HG03060 (cell line): ENCODE measurements at regions not wholly inside any gene's neighbourhood (a gene's known extent, or its start where the extent isn't known, plus 50 kb on each side); places are given as distances from the start of the nearest gene placed in this dataset.
"Not testable (repeated sequence)": the region's sequence is repeated elsewhere in the genome, so short reads cannot be mapped to it uniquely, and the experiment has no call there.

Experiments
- ATAC-seq: cut with Tn5 transposase; IDR thresholded peaks from one replicate; pipeline ENCODE4 v1.9.1; 2021; ENCODE audit warnings: low read depth, moderate number of reproducible peaks; ENCODE audit not compliant: unreplicated experiment

DNA sequence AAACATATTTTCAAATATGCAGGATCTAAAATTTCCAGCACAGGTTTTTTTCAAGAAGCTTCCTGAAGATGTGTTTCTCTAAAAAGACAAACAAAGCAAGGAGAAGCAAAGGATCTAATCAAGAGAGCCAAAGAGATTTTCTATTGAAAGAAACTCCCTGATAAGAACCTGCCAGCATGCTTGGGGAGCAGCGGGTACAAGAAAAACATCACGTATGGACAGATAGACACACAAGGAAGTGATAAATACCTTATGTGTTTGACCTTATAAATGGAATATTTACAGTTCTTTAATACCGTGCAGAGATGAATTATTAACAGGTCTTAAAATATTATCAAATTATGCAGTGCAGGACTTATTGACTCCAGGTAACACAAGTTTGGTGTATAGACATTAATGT lies 562.1 kb downstream of the DACH1 start:
- no peak for ATAC-seq

DNA sequence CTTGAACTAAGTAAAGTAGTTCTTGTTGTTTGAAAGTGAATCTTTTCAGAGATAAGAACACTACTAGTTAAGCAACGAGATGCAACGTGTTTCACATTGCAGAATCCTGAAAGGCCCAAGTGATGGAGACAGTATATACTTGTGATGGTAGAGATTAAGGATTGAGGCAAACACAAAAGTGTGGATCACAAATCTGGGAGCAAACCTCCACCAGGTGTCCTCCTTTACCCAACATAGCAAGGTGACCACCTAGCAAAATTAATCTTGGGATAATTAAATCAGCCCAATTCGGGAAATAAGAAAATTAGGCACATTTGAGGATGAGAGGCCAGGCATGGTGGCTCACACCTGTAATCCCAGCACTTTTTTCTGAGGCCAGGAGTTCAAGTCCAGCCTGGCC lies 563.9 kb downstream of the DACH1 start:
- no peak for ATAC-seq

DNA sequence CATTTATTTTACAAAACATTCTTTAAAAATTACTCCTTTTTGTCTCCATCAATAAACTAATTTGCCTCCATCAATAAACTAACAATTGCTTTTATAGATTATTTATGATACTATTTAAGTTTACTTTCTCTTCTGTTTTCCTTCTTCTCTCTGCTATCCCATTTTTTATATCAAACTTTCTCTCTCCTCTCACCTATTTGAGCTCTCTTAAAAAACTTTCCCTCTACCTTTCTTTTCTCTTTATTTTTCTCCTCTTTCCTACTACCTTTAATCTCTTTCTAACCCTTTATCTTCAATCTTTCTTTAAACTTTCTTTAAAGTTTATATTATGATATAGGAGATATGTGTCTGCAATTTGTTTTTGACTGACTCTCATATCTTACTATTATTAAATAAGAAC lies 566.4 kb downstream of the DACH1 start:
- ATAC-seq, result no peak

- ATAC-seq, result no peak
Observed at GRCh38 chr13:71291842-71292146, 575.2 kb downstream of the DACH1 start.

DNA sequence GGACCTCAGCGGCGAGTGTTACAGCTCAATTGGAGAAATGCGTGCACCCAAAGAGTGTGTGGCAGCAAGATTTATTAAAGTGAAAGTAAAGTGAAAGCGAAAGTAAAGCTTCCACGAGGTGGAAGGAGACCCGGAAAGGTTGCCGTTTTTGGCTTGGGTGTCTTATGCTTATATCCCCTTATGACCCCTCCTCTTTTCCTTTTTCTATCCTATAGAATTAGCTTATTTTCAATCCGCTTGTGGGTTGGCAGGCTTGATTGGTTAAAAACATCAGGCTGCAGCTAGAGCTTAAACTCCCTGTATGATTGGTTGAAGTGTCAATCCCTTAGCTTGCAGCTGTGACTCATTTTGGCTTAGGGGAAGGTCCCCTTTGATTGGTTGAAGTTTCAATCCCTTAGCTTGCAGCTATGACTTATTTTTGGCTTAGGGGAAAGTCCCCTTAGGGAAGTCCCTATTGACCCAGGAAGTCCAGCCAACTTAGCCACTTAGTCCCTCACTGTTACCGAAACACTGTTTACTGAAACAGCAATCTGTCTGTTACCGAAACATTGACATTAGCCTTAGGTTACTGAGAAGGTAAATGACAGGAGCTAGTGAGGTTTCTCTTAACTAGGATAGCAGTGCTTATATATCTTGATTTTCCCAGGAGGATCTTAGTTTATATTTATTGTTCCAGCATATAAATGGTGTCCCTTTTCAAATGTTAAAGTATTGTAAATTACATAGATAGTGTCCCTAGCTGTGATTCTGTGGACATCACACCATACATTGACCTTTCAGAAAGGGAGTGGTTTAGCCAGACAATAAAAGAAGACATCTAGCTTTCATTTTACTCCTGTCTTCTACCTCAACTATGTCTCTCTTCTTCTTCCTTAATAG lies 575.8 kb downstream of the DACH1 start:
- ATAC-seq, result peak; percentile 72

DNA sequence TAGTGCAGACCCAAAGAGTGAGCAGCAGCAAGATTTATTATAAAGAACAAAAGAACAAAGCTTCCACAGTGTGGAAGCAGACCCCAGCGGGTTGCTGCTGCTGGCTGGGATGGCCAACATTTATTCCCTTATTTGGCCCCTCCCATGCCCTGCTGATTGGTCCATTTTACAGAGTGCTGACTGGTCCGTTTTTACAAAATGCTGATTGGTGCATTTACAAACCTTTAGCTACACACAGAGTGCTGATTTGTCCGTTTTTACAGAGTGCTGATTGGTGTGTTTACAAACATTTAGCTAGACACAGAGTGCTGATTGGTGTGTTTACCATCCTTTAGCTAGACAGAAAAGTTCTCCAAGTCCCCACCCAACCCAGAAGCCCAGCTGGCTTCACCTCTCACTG lies 577.0 kb downstream of the DACH1 start:
- not testable (repeated sequence) for ATAC-seq

DNA sequence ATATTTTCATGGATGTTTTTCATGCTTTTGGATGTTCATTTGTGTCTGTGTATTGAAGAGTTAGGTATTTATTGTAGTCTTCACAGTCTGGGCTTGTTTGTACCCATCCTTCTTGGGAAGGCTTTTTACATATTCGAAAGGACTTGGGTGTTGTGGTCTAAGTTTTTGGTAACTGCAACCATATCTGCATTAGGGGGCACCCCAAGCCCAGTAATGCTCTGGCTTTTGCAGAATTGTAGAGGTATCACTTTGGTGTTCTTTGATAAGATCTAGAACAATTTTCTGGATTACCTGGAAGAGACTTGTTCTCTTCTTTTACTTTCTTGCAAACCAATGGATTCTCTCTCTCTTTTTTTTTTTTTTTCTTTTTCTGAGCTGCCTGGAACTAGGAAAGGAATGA lies 581.3 kb downstream of the DACH1 start:
- no peak for ATAC-seq

GRCh38 chr13:71278512-71278911 lies 588.5 kb downstream of the DACH1 start:
- ATAC-seq, result no peak

DNA sequence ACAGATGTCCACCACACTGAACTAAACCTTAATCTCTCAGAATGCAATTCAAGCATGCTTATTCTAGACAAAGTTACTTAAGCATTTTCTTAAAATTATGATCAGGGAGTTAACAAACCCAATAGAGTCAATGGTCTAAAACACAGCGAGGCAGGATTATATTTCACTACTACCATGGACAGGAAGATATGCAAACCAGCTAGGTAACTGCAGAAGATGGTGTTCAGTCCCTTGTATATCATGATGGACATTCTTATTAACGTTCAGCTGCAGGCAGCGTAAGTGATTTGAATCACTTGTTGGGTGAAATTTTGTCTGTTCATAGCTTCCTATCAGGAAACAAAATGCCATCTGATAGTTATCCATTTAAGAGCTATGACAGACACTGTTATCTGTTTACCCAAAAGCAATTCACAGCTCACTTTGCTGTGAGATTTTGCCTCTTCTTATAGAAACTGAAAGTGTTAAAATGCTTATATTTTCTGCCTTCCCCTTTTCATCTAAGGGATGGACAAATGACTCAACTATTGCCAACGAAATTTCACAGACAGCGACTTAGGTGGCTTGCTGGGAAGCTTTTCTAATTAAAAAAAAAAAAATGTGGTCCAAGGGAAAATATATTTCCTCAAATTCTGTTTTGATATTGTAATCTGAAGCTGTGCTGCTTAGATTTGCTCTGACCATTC lies 591.9 kb downstream of the DACH1 start:
- peak; percentile 75 for ATAC-seq

DNA sequence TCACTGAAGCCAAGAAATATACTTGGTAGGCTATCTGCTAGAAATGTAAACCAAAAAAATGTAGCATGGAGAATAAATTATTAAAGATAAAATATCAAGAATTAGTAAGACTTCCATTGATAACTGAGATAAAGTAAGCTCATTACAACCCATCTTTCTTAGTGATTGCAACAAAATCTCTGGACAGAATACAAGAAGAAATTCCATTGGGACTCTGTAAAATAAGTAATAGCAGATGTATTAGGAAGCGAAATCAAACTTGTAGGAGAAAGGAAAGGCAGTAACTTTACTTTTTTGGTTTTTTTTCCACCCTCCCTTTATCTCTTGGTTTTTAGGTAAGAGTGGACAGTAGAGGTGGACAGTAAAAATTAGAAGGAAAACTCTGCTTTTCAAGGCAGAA lies 605.7 kb downstream of the DACH1 start:
- no peak for ATAC-seq

DNA sequence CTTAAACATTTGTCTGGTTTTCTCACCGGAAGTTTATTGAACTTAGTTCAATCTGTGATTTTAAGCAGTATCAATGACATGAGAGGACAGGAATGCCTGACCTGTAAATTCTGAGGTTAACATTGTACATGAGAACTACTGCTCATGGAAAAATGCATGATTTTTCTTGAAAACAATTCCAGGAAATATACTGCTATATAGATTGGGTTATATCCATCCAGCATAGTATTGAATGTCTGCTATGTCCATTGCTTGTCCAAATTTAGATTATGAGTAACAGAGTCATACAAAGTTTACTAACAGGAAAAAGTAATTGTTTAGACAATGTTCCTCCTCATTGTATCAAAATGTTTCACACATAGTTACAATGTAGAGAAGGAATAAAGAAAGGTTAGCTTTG lies 606.8 kb downstream of the DACH1 start:
- ATAC-seq, result no peak

DNA sequence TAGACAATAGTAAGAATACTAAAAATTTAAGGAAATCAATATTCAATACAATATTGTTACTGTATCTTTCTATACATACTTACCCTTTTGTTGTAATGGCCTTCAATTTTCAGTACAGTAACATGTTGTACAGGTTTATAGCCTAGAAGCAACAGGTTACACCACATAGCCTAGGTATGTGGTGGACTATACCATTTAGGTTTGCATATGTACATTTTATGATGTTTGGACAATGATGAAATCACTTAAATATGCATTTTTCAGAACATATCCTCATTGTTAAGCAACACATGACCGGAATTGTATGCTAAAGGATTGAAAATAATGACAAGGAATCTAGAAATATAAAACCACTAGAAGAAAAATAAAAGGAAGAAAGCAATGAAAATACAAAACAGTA lies 611.4 kb downstream of the DACH1 start:
- ATAC-seq, result no peak

GRCh38 chr13:71254384-71254783 lies 612.6 kb downstream of the DACH1 start:
- ATAC-seq, result no peak

DNA sequence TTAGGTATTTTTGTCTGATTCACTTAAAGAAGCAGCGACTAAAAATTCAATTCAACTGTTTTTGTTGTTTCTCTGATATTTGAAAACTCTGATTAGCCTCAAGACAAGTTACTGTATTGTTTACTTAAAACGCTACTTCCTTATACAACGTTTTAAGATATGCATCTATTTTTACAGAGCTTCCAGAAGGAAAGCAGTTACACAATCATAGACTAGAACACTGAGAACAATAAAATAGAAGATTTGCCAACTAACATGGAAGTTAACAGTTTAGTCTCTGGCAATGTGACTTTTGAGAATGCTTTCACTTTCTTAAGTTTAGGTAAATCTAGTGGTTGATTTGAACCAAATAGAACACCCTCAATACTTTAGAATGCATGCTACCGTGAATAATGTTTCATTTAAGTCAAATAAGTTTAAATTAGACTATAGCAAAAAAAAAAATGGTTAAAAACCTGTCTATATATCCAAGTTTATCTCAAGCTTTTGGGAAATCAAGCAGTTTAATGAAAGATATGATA lies 614.8 kb downstream of the DACH1 start:
- no peak for ATAC-seq

GRCh38 chr13:71251292-71251951 lies 615.6 kb downstream of the DACH1 start:
- ATAC-seq, result no peak

GRCh38 chr13:71249011-71249410 lies 618.0 kb downstream of the DACH1 start:
- ATAC-seq, result no peak

DNA sequence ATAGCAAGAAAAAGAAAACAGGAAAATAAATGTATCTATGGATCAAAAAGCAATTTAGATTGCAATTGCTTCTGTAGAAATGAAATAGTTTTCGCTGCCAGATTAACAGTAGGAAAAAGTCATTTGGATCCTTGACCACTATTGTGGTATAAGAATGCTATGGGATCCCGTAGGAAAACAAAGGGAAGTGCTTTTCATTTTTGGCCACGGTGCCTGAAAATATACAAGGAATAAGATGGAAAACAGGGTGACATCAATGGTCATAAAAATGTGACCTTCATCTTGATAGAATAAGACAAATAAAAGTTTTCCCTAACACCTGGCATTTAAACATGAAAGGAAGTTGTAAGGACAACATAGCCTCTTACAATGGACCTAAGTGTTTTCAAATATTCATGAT lies 622.8 kb downstream of the DACH1 start:
- ATAC-seq, result no peak

GRCh38 chr13:71242201-71242600 lies 624.8 kb downstream of the DACH1 start:
- ATAC-seq, result no peak

GRCh38 chr13:71240911-71241310 lies 626.1 kb downstream of the DACH1 start:
- no peak for ATAC-seq

DNA sequence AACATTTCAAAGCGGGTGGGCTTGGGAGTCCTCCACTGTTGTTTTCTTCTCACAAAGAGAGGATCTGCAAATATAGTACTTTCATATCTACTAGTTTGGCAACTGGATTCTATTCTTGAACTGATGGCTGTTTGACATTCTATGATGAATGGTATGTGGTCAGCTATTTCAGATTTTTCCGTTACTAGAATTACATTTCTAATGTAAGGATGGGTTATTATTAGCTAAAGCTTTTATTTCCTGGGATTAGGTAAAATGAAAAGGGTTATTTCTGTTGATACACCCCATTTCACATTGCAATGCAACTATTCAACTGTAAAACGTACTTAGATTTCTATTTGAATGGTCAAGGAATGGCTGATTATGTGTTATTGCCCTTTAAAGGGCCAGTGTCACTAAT lies 629.7 kb downstream of the DACH1 start:
- ATAC-seq, result no peak

DNA sequence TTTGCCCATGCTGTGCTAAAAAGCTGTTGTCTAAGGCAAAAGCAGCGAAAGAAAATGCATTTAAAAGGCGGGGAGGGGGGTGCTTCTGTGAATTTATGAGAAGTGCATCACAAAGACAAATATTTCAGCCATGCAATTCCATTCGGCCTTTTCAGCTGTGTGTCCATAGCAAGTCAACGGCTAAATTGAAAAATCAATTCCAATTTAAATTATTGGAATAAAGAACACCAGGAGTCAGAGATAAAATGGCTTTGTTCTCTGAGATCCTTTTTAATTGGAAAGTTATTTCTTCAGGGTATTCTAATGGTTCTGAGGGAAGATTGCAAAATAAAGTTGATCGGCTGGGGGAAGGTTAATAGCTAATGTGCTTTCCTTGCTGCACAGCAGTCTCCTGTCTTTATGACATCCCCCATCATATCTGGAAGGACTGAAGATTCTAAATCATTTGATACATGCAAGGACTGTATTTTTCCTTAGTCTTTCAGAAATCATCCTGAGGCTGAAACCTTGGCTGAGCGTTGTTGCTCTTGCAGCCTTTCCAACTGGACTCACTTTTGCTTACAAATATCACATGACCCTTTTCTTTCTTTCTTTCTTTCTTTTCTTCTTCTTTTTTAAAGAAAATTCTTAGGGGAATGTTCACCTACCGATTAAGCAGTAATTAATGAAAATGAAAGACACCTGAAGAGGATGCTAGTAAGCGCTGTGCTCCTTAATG lies 647.1 kb downstream of the DACH1 start:
- ATAC-seq, result no peak
